ENCODE measurements at regions not wholly inside any gene's neighbourhood (a gene's known extent, or its start where the extent isn't known, plus 50 kb on each side); places are given as distances from the start of the nearest gene placed in this dataset.

- no peaks in the 10 kb centered on the region for H3K9me3 ChIP-seq (ENCODE audit: control insufficient read depth, low read length)
- H3K27ac ChIP-seq (ENCODE audit: insufficient read depth, low read depth, low read length, poor library complexity, severe bottlenecking) = no peak overlapping the region
- H3K4me1 ChIP-seq (ENCODE audit: control insufficient read depth, insufficient read depth, low read length) = no peaks in the 10 kb centered on the region
- no peaks in the 10 kb centered on the region for H3K27me3 ChIP-seq (ENCODE audit: control insufficient read depth, insufficient read depth, low read length, poor library complexity, severe bottlenecking)
- no peak overlapping the region for H3K4me3 ChIP-seq (ENCODE audit: insufficient read depth, low read depth, low read length)
- no peaks in the 10 kb centered on the region for H3K36me3 ChIP-seq (ENCODE audit: control insufficient read depth, insufficient read depth, low read length)
- WGBS, 2 experiments = 85% methylated on average over 25 of the region's 25 CpGs
These were observed 147.4 kb upstream of the MLN start for GRCh38 chr6:33950891-33951889.

- H3K9me3 ChIP-seq (ENCODE audit: control insufficient read depth, low read length) = no peaks in the 10 kb centered on the region
- H3K4me3 ChIP-seq (ENCODE audit: insufficient read depth, low read depth, low read length) = no peak overlapping the region
- H3K4me1 ChIP-seq (ENCODE audit: control insufficient read depth, insufficient read depth, low read length) = no peaks in the 10 kb centered on the region
- no peaks in the 10 kb centered on the region for H3K36me3 ChIP-seq (ENCODE audit: control insufficient read depth, insufficient read depth, low read length)
- 89 to 92% methylated on average over 2 of the region's 2 CpGs for WGBS, 2 experiments
- no peak overlapping the region for H3K27ac ChIP-seq (ENCODE audit: insufficient read depth, low read depth, low read length, poor library complexity, severe bottlenecking)
- H3K27me3 ChIP-seq (ENCODE audit: control insufficient read depth, insufficient read depth, low read length, poor library complexity, severe bottlenecking) = no peaks in the 10 kb centered on the region
These were observed 146.7 kb upstream of the MLN start for GRCh38 chr6:33950472-33950881.

GRCh38 chr6:33949877-33950435 is 146.2 kb upstream of the MLN start:
- Histone ChIP-seq H3K36me3 (ENCODE audit: control insufficient read depth, insufficient read depth, low read length) (no peaks in the 10 kb centered on the region), H3K27ac (ENCODE audit: insufficient read depth, low read depth, low read length, poor library complexity, severe bottlenecking) (no peak overlapping the region), H3K9me3 (ENCODE audit: control insufficient read depth, low read length) (no peaks in the 10 kb centered on the region), H3K27me3 (ENCODE audit: control insufficient read depth, insufficient read depth, low read length, poor library complexity, severe bottlenecking) (no peaks in the 10 kb centered on the region), H3K4me1 (ENCODE audit: control insufficient read depth, insufficient read depth, low read length) (no peaks in the 10 kb centered on the region), H3K4me3 (ENCODE audit: insufficient read depth, low read depth, low read length) (no peak overlapping the region)
- 88 to 94% methylated on average over 9 of the region's 9 CpGs for WGBS, 2 experiments

- Histone ChIP-seq H3K4me1 (ENCODE audit: control insufficient read depth, insufficient read depth, low read length) (peaks cover 3% of the 10 kb centered on the region), H3K36me3 (ENCODE audit: control insufficient read depth, insufficient read depth, low read length) (no peaks in the 10 kb centered on the region), H3K4me3 (ENCODE audit: insufficient read depth, low read depth, low read length) (no peak overlapping the region), H3K9me3 (ENCODE audit: control insufficient read depth, low read length) (no peaks in the 10 kb centered on the region), H3K27ac (ENCODE audit: insufficient read depth, low read depth, low read length, poor library complexity, severe bottlenecking) (no peak overlapping the region), H3K27me3 (ENCODE audit: control insufficient read depth, insufficient read depth, low read length, poor library complexity, severe bottlenecking) (no peaks in the 10 kb centered on the region)
- 88 to 95% methylated on average over 5 of the region's 5 CpGs for WGBS, 2 experiments
These were observed 145.3 kb upstream of the MLN start for GRCh38 chr6:33949111-33949510.

GRCh38 chr6:33947916-33948594 is 144.3 kb upstream of the MLN start:
- Histone ChIP-seq H3K27ac (ENCODE audit: insufficient read depth, low read depth, low read length, poor library complexity, severe bottlenecking) (no peak overlapping the region), H3K4me1 (ENCODE audit: control insufficient read depth, insufficient read depth, low read length) (peaks cover 3% of the 10 kb centered on the region), H3K27me3 (ENCODE audit: control insufficient read depth, insufficient read depth, low read length, poor library complexity, severe bottlenecking) (no peaks in the 10 kb centered on the region), H3K4me3 (ENCODE audit: insufficient read depth, low read depth, low read length) (no peak overlapping the region), H3K36me3 (ENCODE audit: control insufficient read depth, insufficient read depth, low read length) (no peaks in the 10 kb centered on the region), H3K9me3 (ENCODE audit: control insufficient read depth, low read length) (no peaks in the 10 kb centered on the region)
- 89 to 92% methylated on average over 6 of the region's 6 CpGs for WGBS, 2 experiments

GRCh38 chr6:33947047-33947446 is 143.2 kb upstream of the MLN start:
- WGBS, 2 experiments = 84 to 88% methylated on average over 4 of the region's 4 CpGs
- Histone ChIP-seq H3K4me3 (ENCODE audit: insufficient read depth, low read depth, low read length) (no peak overlapping the region), H3K36me3 (ENCODE audit: control insufficient read depth, insufficient read depth, low read length) (no peaks in the 10 kb centered on the region), H3K27ac (ENCODE audit: insufficient read depth, low read depth, low read length, poor library complexity, severe bottlenecking) (no peak overlapping the region), H3K9me3 (ENCODE audit: control insufficient read depth, low read length) (no peaks in the 10 kb centered on the region), H3K4me1 (ENCODE audit: control insufficient read depth, insufficient read depth, low read length) (peaks cover 3% of the 10 kb centered on the region), H3K27me3 (ENCODE audit: control insufficient read depth, insufficient read depth, low read length, poor library complexity, severe bottlenecking) (no peaks in the 10 kb centered on the region)

GRCh38 chr6:33945931-33946330 is 142.1 kb upstream of the MLN start:
- WGBS, 2 experiments = 90 to 96% methylated on average over 3 to 5 of the region's 6 CpGs
- H3K27me3 ChIP-seq (ENCODE audit: control insufficient read depth, insufficient read depth, low read length, poor library complexity, severe bottlenecking) = no peaks in the 10 kb centered on the region
- peaks cover 3% of the 10 kb centered on the region for H3K4me1 ChIP-seq (ENCODE audit: control insufficient read depth, insufficient read depth, low read length)
- no peaks in the 10 kb centered on the region for H3K9me3 ChIP-seq (ENCODE audit: control insufficient read depth, low read length)
- no peak overlapping the region for H3K4me3 ChIP-seq (ENCODE audit: insufficient read depth, low read depth, low read length)
- no peaks in the 10 kb centered on the region for H3K36me3 ChIP-seq (ENCODE audit: control insufficient read depth, insufficient read depth, low read length)
- no peak overlapping the region for H3K27ac ChIP-seq (ENCODE audit: insufficient read depth, low read depth, low read length, poor library complexity, severe bottlenecking)

GRCh38 chr6:33944686-33945411 is 141.0 kb upstream of the MLN start:
- Histone ChIP-seq H3K9me3 (ENCODE audit: control insufficient read depth, low read length) (no peaks in the 10 kb centered on the region), H3K4me1 (ENCODE audit: control insufficient read depth, insufficient read depth, low read length) (peaks cover 3% of the 10 kb centered on the region), H3K27me3 (ENCODE audit: control insufficient read depth, insufficient read depth, low read length, poor library complexity, severe bottlenecking) (no peaks in the 10 kb centered on the region), H3K27ac (ENCODE audit: insufficient read depth, low read depth, low read length, poor library complexity, severe bottlenecking) (no peak overlapping the region), H3K36me3 (ENCODE audit: control insufficient read depth, insufficient read depth, low read length) (no peaks in the 10 kb centered on the region), H3K4me3 (ENCODE audit: insufficient read depth, low read depth, low read length) (no peak overlapping the region)
- 91% methylated on average over 22 of the region's 22 CpGs for WGBS, 2 experiments

GRCh38 chr6:33936886-33937285 is 133.1 kb upstream of the MLN start:
- 71% methylated on average over 1 of the region's 1 CpG for WGBS, 2 experiments
- Histone ChIP-seq H3K27me3 (ENCODE audit: control insufficient read depth, insufficient read depth, low read length, poor library complexity, severe bottlenecking) (no peaks in the 10 kb centered on the region), H3K27ac (ENCODE audit: insufficient read depth, low read depth, low read length, poor library complexity, severe bottlenecking) (no peak overlapping the region), H3K9me3 (ENCODE audit: control insufficient read depth, low read length) (no peaks in the 10 kb centered on the region), H3K36me3 (ENCODE audit: control insufficient read depth, insufficient read depth, low read length) (no peaks in the 10 kb centered on the region), H3K4me3 (ENCODE audit: insufficient read depth, low read depth, low read length) (no peak overlapping the region), H3K4me1 (ENCODE audit: control insufficient read depth, insufficient read depth, low read length) (no peaks in the 10 kb centered on the region)

Data from ectodermal cell (in vitro differentiated cells).